ENCODE measurements at regions not wholly inside any gene's neighbourhood (a gene's known extent, or its start where the extent isn't known, plus 50 kb on each side); places are given as distances from the start of the nearest gene placed in this dataset.

DNA sequence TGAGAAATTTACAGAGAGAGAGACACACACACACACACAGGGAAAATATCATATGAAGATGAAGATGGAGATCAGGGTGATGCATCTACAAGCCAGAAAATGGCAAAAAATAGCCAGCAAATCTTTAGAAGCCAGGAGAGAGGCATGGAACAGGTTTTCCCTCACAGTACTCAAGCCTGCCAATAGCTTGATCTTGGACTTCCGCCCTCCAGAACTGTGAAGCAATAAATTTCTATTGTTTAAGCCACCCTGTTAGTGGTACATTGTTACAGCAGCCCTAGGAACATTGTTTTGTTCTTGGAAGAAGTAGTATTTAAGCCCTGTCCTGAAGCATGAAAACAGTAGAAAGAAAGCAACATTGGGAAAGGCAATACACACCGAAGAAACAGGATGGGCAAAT, 292.0 kb upstream of the LRP1B start:
- TF ChIP-seq, protein P1, sequence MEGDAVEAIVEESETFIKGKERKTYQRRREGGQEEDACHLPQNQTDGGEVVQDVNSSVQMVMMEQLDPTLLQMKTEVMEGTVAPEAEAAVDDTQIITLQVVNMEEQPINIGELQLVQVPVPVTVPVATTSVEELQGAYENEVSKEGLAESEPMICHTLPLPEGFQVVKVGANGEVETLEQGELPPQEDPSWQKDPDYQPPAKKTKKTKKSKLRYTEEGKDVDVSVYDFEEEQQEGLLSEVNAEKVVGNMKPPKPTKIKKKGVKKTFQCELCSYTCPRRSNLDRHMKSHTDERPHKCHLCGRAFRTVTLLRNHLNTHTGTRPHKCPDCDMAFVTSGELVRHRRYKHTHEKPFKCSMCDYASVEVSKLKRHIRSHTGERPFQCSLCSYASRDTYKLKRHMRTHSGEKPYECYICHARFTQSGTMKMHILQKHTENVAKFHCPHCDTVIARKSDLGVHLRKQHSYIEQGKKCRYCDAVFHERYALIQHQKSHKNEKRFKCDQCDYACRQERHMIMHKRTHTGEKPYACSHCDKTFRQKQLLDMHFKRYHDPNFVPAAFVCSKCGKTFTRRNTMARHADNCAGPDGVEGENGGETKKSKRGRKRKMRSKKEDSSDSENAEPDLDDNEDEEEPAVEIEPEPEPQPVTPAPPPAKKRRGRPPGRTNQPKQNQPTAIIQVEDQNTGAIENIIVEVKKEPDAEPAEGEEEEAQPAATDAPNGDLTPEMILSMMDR (conservative IDR thresholded peaks at IDR 0.05 in 1 of 2, IDR thresholded peaks at IDR 0.05 in 1 of 2; ENCODE audit: extremely low read depth in 1 of 2, insufficient read depth in 1 of 2, low read depth in 1 of 2, low read length in 2 of 2) = no peak
- no peak for TF ChIP-seq EZH2 (IDR thresholded peaks at IDR 0.05; ENCODE audit: borderline replicate concordance, low read length)
